ENCODE measurements at regions not wholly inside any gene's neighbourhood (a gene's known extent, or its start where the extent isn't known, plus 50 kb on each side); places are given as distances from the start of the nearest gene placed in this dataset.

DNA sequence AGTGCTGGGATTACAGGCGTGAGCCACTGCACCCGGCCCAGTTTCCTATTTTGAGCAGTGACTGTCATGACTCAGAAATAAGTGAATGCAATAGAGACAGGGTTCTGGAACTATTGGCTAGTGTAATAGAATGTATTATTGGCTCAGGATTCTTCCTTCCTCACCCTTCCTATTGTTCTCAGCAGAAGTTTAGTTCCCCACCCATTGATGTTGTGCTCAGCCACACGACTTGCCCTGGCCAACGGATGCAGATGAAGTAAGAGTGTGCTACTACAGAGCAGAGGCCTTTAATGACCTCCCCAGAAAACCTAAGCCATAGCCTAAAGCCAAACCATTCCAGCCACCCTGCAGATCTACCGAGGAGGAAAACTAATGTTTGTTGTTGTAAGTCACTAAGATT is 287.9 kb downstream of the AGTPBP1 start:
- H3K4me2 ChIP-seq (ENCODE audit: low read length), result no peak overlapping the region
- H3F3A ChIP-seq (ENCODE audit: insufficient read depth, low read length, poor library complexity, severe bottlenecking), result no peaks in the 10 kb centered on the region
- H2AFZ ChIP-seq (ENCODE audit: low read depth, low read length), result no peak overlapping the region
- TF ChIP-seq EZH2 (IDR thresholded peaks at IDR 0.05; ENCODE audit: borderline replicate concordance, insufficient read depth, low read length, poor library complexity, severe bottlenecking) (no peak), SMC3 (conservative IDR thresholded peaks at IDR 0.05; ENCODE audit: poor library complexity) (no peak), EP300 (conservative IDR thresholded peaks at IDR 0.05; ENCODE audit: poor library complexity, severe bottlenecking) (no peak), POLR2AphosphoS5 (IDR thresholded peaks at IDR 0.05) (no peak), TAF1 (IDR thresholded peaks at IDR 0.05; ENCODE audit: low read depth) (no peak), RAD21 (conservative IDR thresholded peaks at IDR 0.05) (no peak), MXI1 (conservative IDR thresholded peaks at IDR 0.05; ENCODE audit: poor library complexity, severe bottlenecking) (no peak)
- TF ChIP-seq, protein P1, sequence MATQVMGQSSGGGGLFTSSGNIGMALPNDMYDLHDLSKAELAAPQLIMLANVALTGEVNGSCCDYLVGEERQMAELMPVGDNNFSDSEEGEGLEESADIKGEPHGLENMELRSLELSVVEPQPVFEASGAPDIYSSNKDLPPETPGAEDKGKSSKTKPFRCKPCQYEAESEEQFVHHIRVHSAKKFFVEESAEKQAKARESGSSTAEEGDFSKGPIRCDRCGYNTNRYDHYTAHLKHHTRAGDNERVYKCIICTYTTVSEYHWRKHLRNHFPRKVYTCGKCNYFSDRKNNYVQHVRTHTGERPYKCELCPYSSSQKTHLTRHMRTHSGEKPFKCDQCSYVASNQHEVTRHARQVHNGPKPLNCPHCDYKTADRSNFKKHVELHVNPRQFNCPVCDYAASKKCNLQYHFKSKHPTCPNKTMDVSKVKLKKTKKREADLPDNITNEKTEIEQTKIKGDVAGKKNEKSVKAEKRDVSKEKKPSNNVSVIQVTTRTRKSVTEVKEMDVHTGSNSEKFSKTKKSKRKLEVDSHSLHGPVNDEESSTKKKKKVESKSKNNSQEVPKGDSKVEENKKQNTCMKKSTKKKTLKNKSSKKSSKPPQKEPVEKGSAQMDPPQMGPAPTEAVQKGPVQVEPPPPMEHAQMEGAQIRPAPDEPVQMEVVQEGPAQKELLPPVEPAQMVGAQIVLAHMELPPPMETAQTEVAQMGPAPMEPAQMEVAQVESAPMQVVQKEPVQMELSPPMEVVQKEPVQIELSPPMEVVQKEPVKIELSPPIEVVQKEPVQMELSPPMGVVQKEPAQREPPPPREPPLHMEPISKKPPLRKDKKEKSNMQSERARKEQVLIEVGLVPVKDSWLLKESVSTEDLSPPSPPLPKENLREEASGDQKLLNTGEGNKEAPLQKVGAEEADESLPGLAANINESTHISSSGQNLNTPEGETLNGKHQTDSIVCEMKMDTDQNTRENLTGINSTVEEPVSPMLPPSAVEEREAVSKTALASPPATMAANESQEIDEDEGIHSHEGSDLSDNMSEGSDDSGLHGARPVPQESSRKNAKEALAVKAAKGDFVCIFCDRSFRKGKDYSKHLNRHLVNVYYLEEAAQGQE (IDR thresholded peaks at IDR 0.05; ENCODE audit: borderline replicate concordance), result no peak
- TF ChIP-seq, protein P2, sequence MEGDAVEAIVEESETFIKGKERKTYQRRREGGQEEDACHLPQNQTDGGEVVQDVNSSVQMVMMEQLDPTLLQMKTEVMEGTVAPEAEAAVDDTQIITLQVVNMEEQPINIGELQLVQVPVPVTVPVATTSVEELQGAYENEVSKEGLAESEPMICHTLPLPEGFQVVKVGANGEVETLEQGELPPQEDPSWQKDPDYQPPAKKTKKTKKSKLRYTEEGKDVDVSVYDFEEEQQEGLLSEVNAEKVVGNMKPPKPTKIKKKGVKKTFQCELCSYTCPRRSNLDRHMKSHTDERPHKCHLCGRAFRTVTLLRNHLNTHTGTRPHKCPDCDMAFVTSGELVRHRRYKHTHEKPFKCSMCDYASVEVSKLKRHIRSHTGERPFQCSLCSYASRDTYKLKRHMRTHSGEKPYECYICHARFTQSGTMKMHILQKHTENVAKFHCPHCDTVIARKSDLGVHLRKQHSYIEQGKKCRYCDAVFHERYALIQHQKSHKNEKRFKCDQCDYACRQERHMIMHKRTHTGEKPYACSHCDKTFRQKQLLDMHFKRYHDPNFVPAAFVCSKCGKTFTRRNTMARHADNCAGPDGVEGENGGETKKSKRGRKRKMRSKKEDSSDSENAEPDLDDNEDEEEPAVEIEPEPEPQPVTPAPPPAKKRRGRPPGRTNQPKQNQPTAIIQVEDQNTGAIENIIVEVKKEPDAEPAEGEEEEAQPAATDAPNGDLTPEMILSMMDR (IDR thresholded peaks at IDR 0.05; ENCODE audit: poor library complexity, severe bottlenecking), result no peak
- no peaks in the 10 kb centered on the region for H4K20me1 ChIP-seq (ENCODE audit: insufficient read depth)
- no peak overlapping the region for H3K4me3 ChIP-seq (ENCODE audit: low read length)
- H3K27me3 ChIP-seq (ENCODE audit: insufficient read depth, low read depth, low read length), result no peaks in the 10 kb centered on the region
- no peaks in the 10 kb centered on the region for H3K36me3 ChIP-seq (ENCODE audit: insufficient read depth, low read length)
- H3K79me2 ChIP-seq (replicated peaks; ENCODE audit: insufficient read depth, low read length), result no peaks in the 10 kb centered on the region
- H3K9me2 ChIP-seq (ENCODE audit: insufficient read depth, low read length), result no peaks in the 10 kb centered on the region
- H3K9ac ChIP-seq (ENCODE audit: low read length), result no peak overlapping the region
- H3K9me3 ChIP-seq (ENCODE audit: low read length), result no peaks in the 10 kb centered on the region
- no peak overlapping the region for H3K27ac ChIP-seq (ENCODE audit: low read length)

DNA sequence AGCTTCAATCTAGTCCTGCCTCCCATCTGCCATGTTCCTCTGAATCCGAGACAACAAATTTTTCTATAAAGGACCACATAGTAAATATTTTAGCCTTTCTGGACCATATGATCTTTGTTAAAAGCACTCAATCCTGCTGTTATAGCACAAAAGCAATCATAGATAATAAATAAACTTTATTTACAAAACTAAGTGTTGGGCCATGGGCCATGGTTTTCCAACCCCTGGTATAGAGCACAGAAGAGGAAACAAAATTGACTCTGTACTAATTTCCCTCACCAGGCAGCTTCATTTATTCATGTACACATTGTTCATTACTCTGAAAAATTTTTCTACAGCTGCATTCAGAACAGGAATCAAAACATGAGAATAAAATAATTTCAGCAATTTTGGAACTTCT is 288.9 kb downstream of the AGTPBP1 start:
- no peaks in the 10 kb centered on the region for H3K79me2 ChIP-seq (replicated peaks; ENCODE audit: insufficient read depth, low read length)
- H3K9me3 ChIP-seq (ENCODE audit: low read length), result no peaks in the 10 kb centered on the region
- H3K36me3 ChIP-seq (ENCODE audit: insufficient read depth, low read length), result no peaks in the 10 kb centered on the region
- no peaks in the 10 kb centered on the region for H3K27me3 ChIP-seq (ENCODE audit: insufficient read depth, low read depth, low read length)
- no peaks in the 10 kb centered on the region for H3K9me2 ChIP-seq (ENCODE audit: insufficient read depth, low read length)
- no peak overlapping the region for H3K4me3 ChIP-seq (ENCODE audit: low read length)
- H3K9ac ChIP-seq (ENCODE audit: low read length), result no peak overlapping the region
- H4K20me1 ChIP-seq (ENCODE audit: insufficient read depth), result no peaks in the 10 kb centered on the region
- no peak overlapping the region for H3K4me2 ChIP-seq (ENCODE audit: low read length)
- TF ChIP-seq RAD21 (conservative IDR thresholded peaks at IDR 0.05), result no peak
- TF ChIP-seq, protein P1 (IDR thresholded peaks at IDR 0.05; ENCODE audit: borderline replicate concordance), result no peak
- no peak for TF ChIP-seq POLR2AphosphoS5 (IDR thresholded peaks at IDR 0.05)
- no peak for TF ChIP-seq MXI1 (conservative IDR thresholded peaks at IDR 0.05; ENCODE audit: poor library complexity, severe bottlenecking)
- TF ChIP-seq, protein P2 (IDR thresholded peaks at IDR 0.05; ENCODE audit: poor library complexity, severe bottlenecking), result no peak
- TF ChIP-seq SMC3 (conservative IDR thresholded peaks at IDR 0.05; ENCODE audit: poor library complexity), result no peak
- no peak for TF ChIP-seq EZH2 (IDR thresholded peaks at IDR 0.05; ENCODE audit: borderline replicate concordance, insufficient read depth, low read length, poor library complexity, severe bottlenecking)
- no peak for TF ChIP-seq EP300 (conservative IDR thresholded peaks at IDR 0.05; ENCODE audit: poor library complexity, severe bottlenecking)
- TF ChIP-seq TAF1 (IDR thresholded peaks at IDR 0.05; ENCODE audit: low read depth), result no peak
- H2AFZ ChIP-seq (ENCODE audit: low read depth, low read length), result no peak overlapping the region
- H3K27ac ChIP-seq (ENCODE audit: low read length), result no peak overlapping the region
- H3F3A ChIP-seq (ENCODE audit: insufficient read depth, low read length, poor library complexity, severe bottlenecking), result no peaks in the 10 kb centered on the region
